SK-N-SH (cell line): ENCODE measurements at regions not wholly inside any gene's neighbourhood (a gene's known extent, or its start where the extent isn't known, plus 50 kb on each side); places are given as distances from the start of the nearest gene placed in this dataset.

Source experiments
- CTCF ChIA-PET: fragments of 300-600, 350-600 bp; formaldehyde crosslinking; extraction: SDS; loops from one replicate; lab custom pipeline; 2021; lab: Yijun Ruan, JAX
- POLR2A ChIA-PET: fragments of 350-600 bp; sonication (Branson Sonifier 250); formaldehyde crosslinking; extraction: SDS; loops from one replicate; lab custom pipeline; 2020; ENCODE audit warnings: antibody characterized with exemption, inconsistent platforms; lab: Yijun Ruan, JAX
- DNase-seq: peaks from one replicate; pipeline ENCODE4 v3.0.0; 2012
- H2AFZ ChIP-seq: fragments of 200-600 bp; sonication (generic); 2 replicates; pipeline ENCODE4 v1.8.1; 2016; ENCODE audit warnings: antibody characterized with exemption, mild to moderate bottlenecking, low read depth
- H3F3A ChIP-seq: fragments of 200-600 bp; sonication (generic); replicated peaks from 2 replicates; pipeline ENCODE3; 2016; ENCODE audit warnings: antibody characterized with exemption, mild to moderate bottlenecking; ENCODE audit not compliant: insufficient read depth
- H3K27ac ChIP-seq, 2 experiments: fragments of 200-500 bp in 1 of 2; fragments of 200-600 bp in 1 of 2; sonication (Bioruptor generic) in 1 of 2; sonication (generic), shearing (Covaris generic) in 1 of 2; 2 replicates each; pipeline versions ENCODE4 v1.5.1 to v1.6.1; 2014 to 2016; ENCODE audit warnings: low read depth in 2 of 2, inconsistent platforms in 1 of 2, low read length in 1 of 2, mild to moderate bottlenecking in 1 of 2, mixed read lengths in 1 of 2
- H3K27me3 ChIP-seq: fragments of 200-600 bp; sonication (generic), shearing (Covaris generic); 2 replicates; pipeline ENCODE4 v1.6.1; 2016; ENCODE audit warnings: mixed run types; ENCODE audit not compliant: insufficient read depth
- H3K36me3 ChIP-seq, 2 experiments: fragments of 200-500 bp in 1 of 2; fragments of 200-600 bp in 1 of 2; sonication (Bioruptor generic) in 1 of 2; sonication (generic) in 1 of 2; replicated peaks in 1 of 2; 2 replicates each; pipeline versions ENCODE3 to v1.5.1; 2014 to 2016; ENCODE audit warnings: low read length in 1 of 2, mild to moderate bottlenecking in 1 of 2; ENCODE audit not compliant: insufficient read depth in 2 of 2, control insufficient read depth in 1 of 2
- H3K4me1 ChIP-seq, 2 experiments: fragments of 200-500 bp in 1 of 2; fragments of 200-600 bp in 1 of 2; sonication (Bioruptor generic) in 1 of 2; sonication (generic), shearing (Covaris generic) in 1 of 2; 2 replicates each; pipeline versions ENCODE4 v1.5.1 to v1.6.1; 2014 to 2016; ENCODE audit warnings: low read depth in 1 of 2, low read length in 1 of 2, mixed run types in 1 of 2; ENCODE audit not compliant: insufficient read depth in 2 of 2, control insufficient read depth in 1 of 2
- H3K4me2 ChIP-seq: fragments of 200-600 bp; sonication (generic), shearing (Covaris generic); 2 replicates; pipeline ENCODE4 v1.6.1; 2017; ENCODE audit warnings: mixed run types
- H3K4me3 ChIP-seq, 2 experiments: fragments of 200-500 bp in 1 of 2; fragments of 200-600 bp in 1 of 2; sonication (Bioruptor generic) in 1 of 2; sonication (generic), shearing (Covaris generic) in 1 of 2; 2 replicates each; pipeline versions ENCODE4 v1.5.1 to v1.8.1; 2014 to 2016; ENCODE audit warnings: low read depth in 2 of 2, inconsistent platforms in 1 of 2, low read length in 1 of 2, mild to moderate bottlenecking in 1 of 2, mixed read lengths in 1 of 2, moderate library complexity in 1 of 2
- H3K79me2 ChIP-seq: fragments of 200-600 bp; sonication (generic); 2 replicates; pipeline ENCODE4 v1.8.1; 2017; ENCODE audit warnings: mild to moderate bottlenecking; ENCODE audit not compliant: insufficient read depth
- H3K9ac ChIP-seq: fragments of 200-600 bp; sonication (generic); 2 replicates; pipeline ENCODE4 v1.6.1; 2017; ENCODE audit warnings: mixed run types
- H3K9me2 ChIP-seq: fragments of 200-600 bp; sonication (generic); 2 replicates; pipeline ENCODE4 v1.6.1; 2017; ENCODE audit warnings: mixed run types
- H3K9me3 ChIP-seq: fragments of 200-600 bp; sonication (generic); 2 replicates; pipeline ENCODE4 v1.6.1; 2017; ENCODE audit warnings: mixed run types, mild to moderate bottlenecking, moderate library complexity
- H4K20me1 ChIP-seq: fragments of 200-600 bp; sonication (generic); 2 replicates; pipeline ENCODE4 v1.6.1; 2017; ENCODE audit warnings: mild to moderate bottlenecking, mixed run types; ENCODE audit not compliant: insufficient read depth
- CHD2 ChIP-seq: fragments of 150-350 bp; IDR thresholded peaks from 2 replicates; pipeline ENCODE4 v1.6.1; 2018; ENCODE audit warnings: low read length; ENCODE audit not compliant: partially characterized antibody
- ELF1 ChIP-seq: IDR thresholded peaks from 2 replicates; pipeline ENCODE4 v1.4.0; 2012
- EP300 ChIP-seq, 2 experiments: IDR thresholded peaks; 2 replicates each; pipeline versions ENCODE4 v1.4.0 to v1.6.1; 2012; ENCODE audit warnings: borderline replicate concordance in 1 of 2, low read depth in 1 of 2, low read length in 1 of 2
- FOXM1 ChIP-seq: IDR thresholded peaks from 2 replicates; pipeline ENCODE4 v1.4.0; 2012; ENCODE audit warnings: low read depth, mild to moderate bottlenecking
- GABPA ChIP-seq: IDR thresholded peaks from 2 replicates; pipeline ENCODE4 v1.4.0; 2012; ENCODE audit warnings: low read depth, mild to moderate bottlenecking
- GATA2 ChIP-seq: sonication (generic); formaldehyde crosslinking; IDR thresholded peaks from 2 replicates; pipeline ENCODE4 v1.5.0; 2020; ENCODE audit warnings: mild to moderate bottlenecking, missing genetic modification reagents
- MAX ChIP-seq: IDR thresholded peaks from 2 replicates; pipeline ENCODE4 v1.4.0; 2012; ENCODE audit warnings: low read depth
- NFIC ChIP-seq: IDR thresholded peaks from 2 replicates; pipeline ENCODE4 v1.4.0; 2012; ENCODE audit warnings: borderline replicate concordance
- NRF1 ChIP-seq: IDR thresholded peaks from 2 replicates; pipeline ENCODE4 v1.6.1; 2012; ENCODE audit warnings: low read depth, mild to moderate bottlenecking, low read length
- PBX3 ChIP-seq: IDR thresholded peaks from 2 replicates; pipeline ENCODE4; 2012
- POLR2AphosphoS5 ChIP-seq: IDR thresholded peaks from 2 replicates; pipeline ENCODE4 v1.6.1; 2012; ENCODE audit warnings: low read depth, low read length
- RAD21 ChIP-seq: IDR thresholded peaks from 2 replicates; pipeline ENCODE4 v1.6.1; 2012; ENCODE audit warnings: mild to moderate bottlenecking, low read length
- REST ChIP-seq: IDR thresholded peaks from 2 replicates; pipeline ENCODE4 v1.6.1; 2012; ENCODE audit warnings: mild to moderate bottlenecking, low read depth, low read length, moderate library complexity
- SIN3A ChIP-seq: IDR thresholded peaks from 2 replicates; pipeline ENCODE4 v1.6.1; 2012; ENCODE audit warnings: low read depth, mild to moderate bottlenecking, low read length, moderate library complexity, borderline replicate concordance
- SMC3 ChIP-seq: IDR thresholded peaks from 2 replicates; pipeline ENCODE4 v1.6.1; 2012; ENCODE audit warnings: low read depth, low read length, improper control_type of control experiment
- TAF1 ChIP-seq: IDR thresholded peaks from 2 replicates; pipeline ENCODE4 v1.6.1; 2012; ENCODE audit warnings: low read depth, mild to moderate bottlenecking, low read length, moderate library complexity, borderline replicate concordance
- TCF12 ChIP-seq: IDR thresholded peaks from 2 replicates; pipeline ENCODE4 v1.4.0; 2012
- WGBS: methylation state at CpG from one replicate; pipeline ENCODE4 v1.1.6; 2017; ENCODE audit warnings: low lambda C conversion rate; 5-methylcytosine and 5-hydroxymethylcytosine counted together
- TF ChIP-seq, protein P1 (sequence below): IDR thresholded peaks from 2 replicates; pipeline ENCODE4 v1.4.0; 2012; ENCODE audit warnings: low read depth, borderline replicate concordance
- TF ChIP-seq, protein P2 (sequence below): fragments of 150-350 bp; IDR thresholded peaks from 2 replicates; pipeline ENCODE4 v1.6.1; 2017; ENCODE audit warnings: antibody characterized with exemption, low read length, low read depth, borderline replicate concordance
- TF ChIP-seq, protein P3 (sequence below): fragments of 200-600 bp; sonication (generic); IDR thresholded peaks from 2 replicates; pipeline ENCODE4 v1.6.1; 2017; ENCODE audit warnings: antibody characterized with exemption, mild to moderate bottlenecking, moderate library complexity

- 37% methylated on average over 2 of the region's 2 CpGs for WGBS
Measured at GRCh38 chr1:72570815-72571214, 288.5 kb upstream of the NEGR1 start.

More at GRCh38 chr1:72570815-72571214, 288.5 kb upstream of the NEGR1 start:
- Histone ChIP-seq H4K20me1 (no peaks in the 10 kb centered on the region; the same call in 1 of the 2 replicates), H3K27ac (no peak overlapping the region), H2AFZ (no peak overlapping the region), H3K4me1 (no peaks in the 10 kb centered on the region), H3K4me2 (no peak overlapping the region), H3K79me2 (no peaks in the 10 kb centered on the region), H3F3A (no peaks in the 10 kb centered on the region), H3K9me3 (no peaks in the 10 kb centered on the region), H3K27me3 (no peaks in the 10 kb centered on the region), H3K36me3 (no peaks in the 10 kb centered on the region), H3K4me3 (no peak overlapping the region), H3K9ac (no peak overlapping the region), H3K9me2 (no peaks in the 10 kb centered on the region)
- CTCF ChIA-PET, result interaction anchor here (0.9 to 1.0 kb wide), 2 partner anchors 25 to 52 kb away, joined by 3 read pairs; no protein-coding TSS in a partner anchor
- TF ChIP-seq SMC3 (no peak), NRF1 (no peak), PBX3 (no peak), POLR2AphosphoS5 (no peak), SIN3A (no peak), RAD21 (no peak), REST (no peak), CHD2 (no peak), MAX (no peak), NFIC (no peak), GABPA (no peak), TAF1 (no peak), FOXM1 (no peak), TCF12 (no peak), GATA2 (CRISPR knock-in tag) (no peak), ELF1 (no peak), EP300 (IDR thresholded peaks at IDR 0.05; ENCODE audit: borderline replicate concordance in 1 of 2, low read depth in 1 of 2, low read length in 1 of 2) (no peak)
- TF ChIP-seq, protein P1, sequence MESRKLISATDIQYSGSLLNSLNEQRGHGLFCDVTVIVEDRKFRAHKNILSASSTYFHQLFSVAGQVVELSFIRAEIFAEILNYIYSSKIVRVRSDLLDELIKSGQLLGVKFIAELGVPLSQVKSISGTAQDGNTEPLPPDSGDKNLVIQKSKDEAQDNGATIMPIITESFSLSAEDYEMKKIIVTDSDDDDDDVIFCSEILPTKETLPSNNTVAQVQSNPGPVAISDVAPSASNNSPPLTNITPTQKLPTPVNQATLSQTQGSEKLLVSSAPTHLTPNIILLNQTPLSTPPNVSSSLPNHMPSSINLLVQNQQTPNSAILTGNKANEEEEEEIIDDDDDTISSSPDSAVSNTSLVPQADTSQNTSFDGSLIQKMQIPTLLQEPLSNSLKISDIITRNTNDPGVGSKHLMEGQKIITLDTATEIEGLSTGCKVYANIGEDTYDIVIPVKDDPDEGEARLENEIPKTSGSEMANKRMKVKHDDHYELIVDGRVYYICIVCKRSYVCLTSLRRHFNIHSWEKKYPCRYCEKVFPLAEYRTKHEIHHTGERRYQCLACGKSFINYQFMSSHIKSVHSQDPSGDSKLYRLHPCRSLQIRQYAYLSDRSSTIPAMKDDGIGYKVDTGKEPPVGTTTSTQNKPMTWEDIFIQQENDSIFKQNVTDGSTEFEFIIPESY, result no peak
- TF ChIP-seq, protein P2, sequence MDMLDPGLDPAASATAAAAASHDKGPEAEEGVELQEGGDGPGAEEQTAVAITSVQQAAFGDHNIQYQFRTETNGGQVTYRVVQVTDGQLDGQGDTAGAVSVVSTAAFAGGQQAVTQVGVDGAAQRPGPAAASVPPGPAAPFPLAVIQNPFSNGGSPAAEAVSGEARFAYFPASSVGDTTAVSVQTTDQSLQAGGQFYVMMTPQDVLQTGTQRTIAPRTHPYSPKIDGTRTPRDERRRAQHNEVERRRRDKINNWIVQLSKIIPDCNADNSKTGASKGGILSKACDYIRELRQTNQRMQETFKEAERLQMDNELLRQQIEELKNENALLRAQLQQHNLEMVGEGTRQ, result no peak
- TF ChIP-seq, protein P3, sequence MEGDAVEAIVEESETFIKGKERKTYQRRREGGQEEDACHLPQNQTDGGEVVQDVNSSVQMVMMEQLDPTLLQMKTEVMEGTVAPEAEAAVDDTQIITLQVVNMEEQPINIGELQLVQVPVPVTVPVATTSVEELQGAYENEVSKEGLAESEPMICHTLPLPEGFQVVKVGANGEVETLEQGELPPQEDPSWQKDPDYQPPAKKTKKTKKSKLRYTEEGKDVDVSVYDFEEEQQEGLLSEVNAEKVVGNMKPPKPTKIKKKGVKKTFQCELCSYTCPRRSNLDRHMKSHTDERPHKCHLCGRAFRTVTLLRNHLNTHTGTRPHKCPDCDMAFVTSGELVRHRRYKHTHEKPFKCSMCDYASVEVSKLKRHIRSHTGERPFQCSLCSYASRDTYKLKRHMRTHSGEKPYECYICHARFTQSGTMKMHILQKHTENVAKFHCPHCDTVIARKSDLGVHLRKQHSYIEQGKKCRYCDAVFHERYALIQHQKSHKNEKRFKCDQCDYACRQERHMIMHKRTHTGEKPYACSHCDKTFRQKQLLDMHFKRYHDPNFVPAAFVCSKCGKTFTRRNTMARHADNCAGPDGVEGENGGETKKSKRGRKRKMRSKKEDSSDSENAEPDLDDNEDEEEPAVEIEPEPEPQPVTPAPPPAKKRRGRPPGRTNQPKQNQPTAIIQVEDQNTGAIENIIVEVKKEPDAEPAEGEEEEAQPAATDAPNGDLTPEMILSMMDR, result no peak
- no peak for DNase-seq
- POLR2A ChIA-PET, result no interaction called here
